Endothelial cell of umbilical vein (primary cell): ENCODE measurements at regions not wholly inside any gene's neighbourhood (a gene's known extent, or its start where the extent isn't known, plus 50 kb on each side); places are given as distances from the start of the nearest gene placed in this dataset.

Experiments
- BruUV-seq: library from RNA; stranded (reverse); fragments of 400-500 nt; replicated peaks from 2 replicates; lab custom pipeline; 2021; lab: Mats Ljungman, UMichigan
- CTCF ChIA-PET: fragments of 300-600, 350-600 bp; sonication (Branson Sonifier 250); formaldehyde crosslinking; loops from one replicate; lab custom pipeline; 2021; ENCODE audit warnings: antibody characterized with exemption, inconsistent platforms; lab: Charles Lee
- POLR2A ChIA-PET: fragments of 300-600, 350-600 bp; sonication (Branson Sonifier 250); formaldehyde crosslinking; loops from one replicate; lab custom pipeline; 2021; ENCODE audit warnings: antibody characterized with exemption, inconsistent platforms; lab: Charles Lee
- DNase-seq: peaks from one replicate; pipeline ENCODE4 v3.0.0-alpha.2; 2011; ENCODE audit warnings: low read depth, low spot score
- FAIRE-seq: peaks from 2 replicates; lab custom pipeline; 2011; peaks lifted over from hg19 to GRCh38; lab: Jason Lieb, UNC
- H2AFZ ChIP-seq: 2 replicates; pipeline ENCODE4 v1.6.0; 2012; ENCODE audit warnings: low read depth, low read length, control low read depth, inconsistent platforms
- H3K27ac ChIP-seq: 2 replicates; pipeline ENCODE4 v1.5.1; 2011; ENCODE audit warnings: low read depth, mild to moderate bottlenecking, control low read depth, low read length, moderate library complexity; ENCODE audit not compliant: insufficient read depth
- H3K27me3 ChIP-seq, 2 experiments: 2 replicates each; pipeline versions ENCODE4 v1.6.0 to v1.6.1; 2011; ENCODE audit warnings: low read length in 2 of 2, mixed read lengths in 1 of 2; ENCODE audit not compliant: control insufficient read depth in 2 of 2, insufficient read depth in 2 of 2
- H3K36me3 ChIP-seq, 2 experiments: 2 replicates in 1 of 2; 3 replicates in 1 of 2; pipeline ENCODE4 v1.5.1; 2011; ENCODE audit warnings: low read length in 2 of 2, mild to moderate bottlenecking in 1 of 2, moderate library complexity in 1 of 2; ENCODE audit not compliant: control insufficient read depth in 2 of 2, insufficient read depth in 2 of 2; ENCODE audit errors: extremely low read depth in 1 of 2
- H3K4me1 ChIP-seq: 3 replicates; pipeline ENCODE4 v1.5.1; 2011; ENCODE audit warnings: mild to moderate bottlenecking, low read length; ENCODE audit not compliant: control insufficient read depth, insufficient read depth; ENCODE audit errors: extremely low read depth
- H3K4me2 ChIP-seq: 2 replicates; pipeline ENCODE4 v1.6.1; 2011; ENCODE audit warnings: low read length, control low read depth, mixed read lengths; ENCODE audit not compliant: insufficient read depth
- H3K4me3 ChIP-seq, 3 experiments: fragments of 200-600 bp in 1 of 3; sonication (generic), shearing (Covaris generic) in 1 of 3; replicated peaks in 1 of 3; 2 replicates each; pipeline ENCODE4 v1.5.1; 2011 to 2016; ENCODE audit warnings: control low read depth in 3 of 3, low read length in 3 of 3, mild to moderate bottlenecking in 2 of 3, inconsistent platforms in 1 of 3, low read depth in 1 of 3, moderate library complexity in 1 of 3; ENCODE audit not compliant: insufficient read depth in 1 of 3
- H3K79me2 ChIP-seq: 2 replicates; pipeline ENCODE4 v1.6.0; 2012; ENCODE audit warnings: low read length, inconsistent platforms; ENCODE audit not compliant: control insufficient read depth, insufficient read depth
- H3K9ac ChIP-seq: replicated peaks from 2 replicates; pipeline ENCODE3; 2011; ENCODE audit warnings: low read length, control low read depth; ENCODE audit not compliant: insufficient read depth; ENCODE audit errors: extremely low read depth
- H3K9me1 ChIP-seq: replicated peaks from 3 replicates; pipeline ENCODE4 v1.6.0; 2011; ENCODE audit warnings: mild to moderate bottlenecking, low read length; ENCODE audit not compliant: control insufficient read depth, insufficient read depth; ENCODE audit errors: extremely low read depth
- H3K9me3 ChIP-seq: replicated peaks from 2 replicates; pipeline ENCODE4 v1.5.1; 2012; ENCODE audit warnings: low read length, inconsistent platforms; ENCODE audit not compliant: control insufficient read depth, insufficient read depth
- H4K20me1 ChIP-seq: replicated peaks from 2 replicates; pipeline ENCODE3; 2011; ENCODE audit warnings: mild to moderate bottlenecking, low read length; ENCODE audit not compliant: control insufficient read depth, insufficient read depth; ENCODE audit errors: extremely low read depth
- EZH2 ChIP-seq: IDR thresholded peaks from 2 replicates; pipeline ENCODE4 v1.6.1; 2012; ENCODE audit warnings: borderline replicate concordance, low read depth, mild to moderate bottlenecking, moderate library complexity, low read length, inconsistent platforms; ENCODE audit not compliant: severe bottlenecking
- FOS ChIP-seq: IDR thresholded peaks from 2 replicates; pipeline ENCODE4 v1.6.1; 2011; ENCODE audit warnings: mild to moderate bottlenecking, low read length, moderate library complexity, borderline replicate concordance; ENCODE audit not compliant: insufficient read depth
- GATA2 ChIP-seq: IDR thresholded peaks from 2 replicates; pipeline ENCODE4 v1.7.0; 2011; ENCODE audit warnings: low read depth, mild to moderate bottlenecking, moderate library complexity, mixed read lengths, low read length; ENCODE audit not compliant: insufficient read length, insufficient read depth
- JUN ChIP-seq: IDR thresholded peaks from 2 replicates; pipeline ENCODE4 v1.6.1; 2011; ENCODE audit warnings: borderline replicate concordance, low read depth; ENCODE audit not compliant: insufficient read length, insufficient read depth
- MYC ChIP-seq: IDR thresholded peaks from one replicate; pipeline ENCODE4 v1.6.1; 2011; ENCODE audit warnings: mild to moderate bottlenecking, low read depth, low read length
- POLR2A ChIP-seq: IDR thresholded peaks from 2 replicates; pipeline ENCODE4 v1.6.1; 2012; ENCODE audit warnings: low read depth, mild to moderate bottlenecking, control low read depth, low read length
- POLR2AphosphoS5 ChIP-seq: IDR thresholded peaks from 2 replicates; pipeline ENCODE4 v1.6.1; 2012; ENCODE audit warnings: low read depth, mild to moderate bottlenecking, control low read depth, low read length, moderate library complexity; ENCODE audit not compliant: insufficient read depth
- dilution Hi-C: fragments of 300-500 bp; cut with MboI; formaldehyde crosslinking; loops from one replicate; pipeline ENCODE4 v1.15.0; 2019; ENCODE audit warnings: low sequenced_read_pairs; ENCODE audit not compliant: extremely low pct_ligation_motif_present
- intact Hi-C: fragments of 100-400 bp; cut with micrococcal nuclease; formaldehyde crosslinking; loops from one replicate; pipeline ENCODE4 v1.10.0; 2022
- TF ChIP-seq, protein P1 (sequence below): IDR thresholded peaks from 2 replicates; pipeline ENCODE4 v1.6.1; 2011; ENCODE audit not compliant: insufficient read depth, insufficient read length
- TF ChIP-seq, protein P2 (sequence below), 2 donors: IDR thresholded peaks; 1 replicate in 1 of 2; 2 replicates in 1 of 2; pipeline ENCODE4 v1.5.1; 2011; ENCODE audit warnings: low read length in 2 of 2, mild to moderate bottlenecking in 2 of 2, moderate library complexity in 2 of 2, control low read depth in 1 of 2, inconsistent platforms in 1 of 2, low read depth in 1 of 2; ENCODE audit not compliant: insufficient read depth in 1 of 2; ENCODE audit errors: extremely low read depth in 1 of 2

DNA sequence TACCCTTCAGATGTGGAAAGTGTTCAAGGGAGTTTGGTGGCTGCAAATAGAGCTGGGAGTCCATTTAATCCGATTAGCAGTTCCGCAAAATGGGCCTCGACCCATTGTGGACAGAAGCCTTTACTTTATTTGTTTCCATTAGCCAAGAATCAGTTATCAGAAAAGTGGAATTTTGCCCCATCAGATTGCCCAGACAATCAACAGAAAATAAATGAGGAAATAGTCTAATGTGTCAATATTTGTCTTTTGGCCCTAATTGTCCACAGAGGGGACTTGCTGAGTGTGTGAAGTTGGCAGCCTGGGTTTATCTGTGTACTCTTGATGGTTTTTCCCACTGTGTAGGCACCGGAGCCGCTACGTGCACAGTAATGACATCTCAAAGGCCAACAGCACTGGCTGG is 134.3 kb downstream of the LINC00237 start:
- Histone ChIP-seq H2AFZ (no peak overlapping the region), H3K79me2 (no peaks in the 10 kb centered on the region), H3K4me3 (no peak overlapping the region), H3K4me2 (no peak overlapping the region), H3K4me1 (no peaks in the 10 kb centered on the region), H3K36me3 (no peaks in the 10 kb centered on the region), H4K20me1 (no peaks in the 10 kb centered on the region), H3K27me3 (no peaks in the 10 kb centered on the region), H3K9me1 (no peaks in the 10 kb centered on the region), H3K9me3 (no peaks in the 10 kb centered on the region), H3K27ac (no peak overlapping the region), H3K9ac (no peak overlapping the region)
- dilution Hi-C loops = no loop called here
- intact Hi-C loops = no loop called here
- DNase-seq (no peak), FAIRE-seq (no peak)
- CTCF ChIA-PET = no interaction called here
- POLR2A ChIA-PET = no interaction called here
- TF ChIP-seq, protein P1, sequence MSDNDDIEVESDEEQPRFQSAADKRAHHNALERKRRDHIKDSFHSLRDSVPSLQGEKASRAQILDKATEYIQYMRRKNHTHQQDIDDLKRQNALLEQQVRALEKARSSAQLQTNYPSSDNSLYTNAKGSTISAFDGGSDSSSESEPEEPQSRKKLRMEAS = no peak
- no peak for TF ChIP-seq MYC
- TF ChIP-seq FOS = no peak
- TF ChIP-seq JUN = no peak
- no peak for TF ChIP-seq POLR2AphosphoS5
- TF ChIP-seq, protein P2, sequence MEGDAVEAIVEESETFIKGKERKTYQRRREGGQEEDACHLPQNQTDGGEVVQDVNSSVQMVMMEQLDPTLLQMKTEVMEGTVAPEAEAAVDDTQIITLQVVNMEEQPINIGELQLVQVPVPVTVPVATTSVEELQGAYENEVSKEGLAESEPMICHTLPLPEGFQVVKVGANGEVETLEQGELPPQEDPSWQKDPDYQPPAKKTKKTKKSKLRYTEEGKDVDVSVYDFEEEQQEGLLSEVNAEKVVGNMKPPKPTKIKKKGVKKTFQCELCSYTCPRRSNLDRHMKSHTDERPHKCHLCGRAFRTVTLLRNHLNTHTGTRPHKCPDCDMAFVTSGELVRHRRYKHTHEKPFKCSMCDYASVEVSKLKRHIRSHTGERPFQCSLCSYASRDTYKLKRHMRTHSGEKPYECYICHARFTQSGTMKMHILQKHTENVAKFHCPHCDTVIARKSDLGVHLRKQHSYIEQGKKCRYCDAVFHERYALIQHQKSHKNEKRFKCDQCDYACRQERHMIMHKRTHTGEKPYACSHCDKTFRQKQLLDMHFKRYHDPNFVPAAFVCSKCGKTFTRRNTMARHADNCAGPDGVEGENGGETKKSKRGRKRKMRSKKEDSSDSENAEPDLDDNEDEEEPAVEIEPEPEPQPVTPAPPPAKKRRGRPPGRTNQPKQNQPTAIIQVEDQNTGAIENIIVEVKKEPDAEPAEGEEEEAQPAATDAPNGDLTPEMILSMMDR (IDR thresholded peaks at IDR 0.05; ENCODE audit: extremely low read depth in 1 of 2, insufficient read depth in 1 of 2, low read depth in 1 of 2, low read length in 2 of 2) = no peak
- TF ChIP-seq GATA2 = no peak
- no peak for TF ChIP-seq EZH2
- TF ChIP-seq POLR2A = no peak
- no TSS peak for BruUV-seq
